ENCODE measurements at regions not wholly inside any gene's neighbourhood (a gene's known extent, or its start where the extent isn't known, plus 50 kb on each side); places are given as distances from the start of the nearest gene placed in this dataset.

- H3K4me1 Mint-ChIP-seq, result peaks cover 2% of the 10 kb centered on the region
- H3K9me3 Mint-ChIP-seq, result peaks cover 3% of the 10 kb centered on the region
- DNase-seq (ENCODE audit: low spot score in 2 of 2) (no peak), ATAC-seq (ENCODE audit: low read depth) (no peak)
- H3K27me3 Mint-ChIP-seq, result peaks cover 5% of the 10 kb centered on the region
- H3K36me3 Mint-ChIP-seq, result peaks cover 2% of the 10 kb centered on the region
- no peak overlapping the region for H3K27ac Mint-ChIP-seq
- no peak overlapping the region for H3K4me3 Mint-ChIP-seq
These were observed 255.2 kb upstream of the SPRED2 start for GRCh38 chr2:65687614-65688013.

- Mint-ChIP-seq H3K27ac (no peak overlapping the region), H3K4me1 (peaks cover 2% of the 10 kb centered on the region), H3K36me3 (peaks cover 2% of the 10 kb centered on the region), H3K27me3 (peaks cover 7% of the 10 kb centered on the region), H3K9me3 (peaks cover 4% of the 10 kb centered on the region), H3K4me3 (no peak overlapping the region)
- no peak for ATAC-seq (ENCODE audit: low read depth)
- DNase-seq (ENCODE audit: low spot score in 2 of 2), result no peak
These were observed 254.6 kb upstream of the SPRED2 start for GRCh38 chr2:65686928-65687521.

DNA sequence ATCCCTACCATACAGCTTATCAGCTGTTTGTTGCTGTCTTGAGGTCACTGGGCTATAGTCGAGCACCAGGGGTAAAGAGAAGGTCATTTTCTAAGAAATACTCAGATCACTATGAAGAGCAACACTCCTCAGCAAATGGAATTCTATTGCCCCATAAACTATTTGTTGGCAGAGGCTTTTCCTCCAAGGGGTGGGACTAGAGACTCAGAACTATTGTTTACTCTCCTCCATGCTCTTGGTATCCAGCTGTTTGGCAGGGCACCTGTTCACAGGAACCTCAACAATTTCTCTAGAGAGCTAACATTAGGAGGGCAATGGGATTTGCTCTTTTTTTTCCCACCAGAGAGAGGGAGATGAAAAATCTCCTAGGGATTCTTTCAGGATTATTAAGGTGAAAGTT is 249.1 kb upstream of the SPRED2 start:
- no peak for ATAC-seq (ENCODE audit: low read depth)
- H3K27ac Mint-ChIP-seq, result no peak overlapping the region
- H3K4me1 Mint-ChIP-seq, result peaks cover 2% of the 10 kb centered on the region
- H3K9me3 Mint-ChIP-seq, result peaks cover 6% of the 10 kb centered on the region
- H3K27me3 Mint-ChIP-seq, result peaks cover 8% of the 10 kb centered on the region
- no peak for DNase-seq (ENCODE audit: low spot score in 2 of 2)
- H3K36me3 Mint-ChIP-seq, result peaks cover 2% of the 10 kb centered on the region
- H3K4me3 Mint-ChIP-seq, result no peak overlapping the region

- Mint-ChIP-seq H3K36me3 (peaks cover 8% of the 10 kb centered on the region), H3K4me1 (no peaks in the 10 kb centered on the region), H3K9me3 (peaks cover 13% of the 10 kb centered on the region), H3K27me3 (peaks cover 10% of the 10 kb centered on the region), H3K4me3 (no peak overlapping the region), H3K27ac (no peak overlapping the region)
- DNase-seq (ENCODE audit: low spot score in 2 of 2) (no peak), ATAC-seq (ENCODE audit: low read depth) (no peak)
These were observed 246.5 kb upstream of the SPRED2 start for GRCh38 chr2:65678779-65679391.

- H3K27me3 Mint-ChIP-seq, result peaks cover 7% of the 10 kb centered on the region
- no peak overlapping the region for H3K4me3 Mint-ChIP-seq
- no peak for DNase-seq (ENCODE audit: low spot score in 2 of 2)
- H3K4me1 Mint-ChIP-seq, result no peaks in the 10 kb centered on the region
- H3K36me3 Mint-ChIP-seq, result peaks cover 7% of the 10 kb centered on the region
- H3K27ac Mint-ChIP-seq, result no peak overlapping the region
- no peak for ATAC-seq (ENCODE audit: low read depth)
- H3K9me3 Mint-ChIP-seq, result peaks cover 9% of the 10 kb centered on the region
These were observed 243.0 kb upstream of the SPRED2 start for GRCh38 chr2:65675350-65675749.

GRCh38 chr2:65671670-65672242 is 239.4 kb upstream of the SPRED2 start:
- H3K27ac Mint-ChIP-seq, result no peak overlapping the region
- H3K36me3 Mint-ChIP-seq, result peaks cover 9% of the 10 kb centered on the region
- peaks cover 13% of the 10 kb centered on the region for H3K9me3 Mint-ChIP-seq
- ATAC-seq (ENCODE audit: low read depth) (no peak), DNase-seq (ENCODE audit: low spot score in 2 of 2) (no peak)
- H3K4me1 Mint-ChIP-seq, result no peaks in the 10 kb centered on the region
- no peak overlapping the region for H3K4me3 Mint-ChIP-seq
- H3K27me3 Mint-ChIP-seq, result peaks cover 4% of the 10 kb centered on the region

GRCh38 chr2:65669574-65669973 is 237.2 kb upstream of the SPRED2 start:
- no peak for ATAC-seq (ENCODE audit: low read depth)

DNA sequence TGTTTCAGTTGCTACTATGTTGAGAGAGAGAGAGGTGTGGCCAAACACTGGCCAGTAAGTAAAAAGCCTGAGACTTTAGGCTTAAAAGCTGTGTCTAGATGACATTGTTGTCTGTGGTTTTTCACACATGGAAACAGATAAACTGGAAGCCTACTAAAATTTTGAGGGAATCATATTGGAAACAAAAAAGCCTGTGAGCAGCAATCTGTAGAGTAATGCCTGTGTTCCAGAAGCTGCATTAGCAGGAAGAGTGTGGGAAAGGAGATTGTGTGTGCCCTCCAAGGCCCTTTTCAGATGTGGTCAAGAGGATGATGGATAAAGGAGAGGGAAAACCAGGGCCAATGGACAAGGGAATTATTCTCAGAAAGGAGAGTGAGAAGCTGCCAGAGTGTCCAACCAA is 236.3 kb upstream of the SPRED2 start:
- ATAC-seq (ENCODE audit: low read depth) (no peak), DNase-seq (ENCODE audit: low spot score in 2 of 2) (no peak)
- Mint-ChIP-seq H3K4me3 (no peak overlapping the region), H3K4me1 (no peaks in the 10 kb centered on the region), H3K27me3 (peaks cover 5% of the 10 kb centered on the region), H3K27ac (no peak overlapping the region), H3K9me3 (peaks cover 6% of the 10 kb centered on the region), H3K36me3 (peaks cover 3% of the 10 kb centered on the region)

More at GRCh38 chr2:65669574-65669973, 237.2 kb upstream of the SPRED2 start:
- Mint-ChIP-seq H3K4me3 (no peak overlapping the region), H3K36me3 (peaks cover 3% of the 10 kb centered on the region), H3K9me3 (peaks cover 6% of the 10 kb centered on the region), H3K27ac (no peak overlapping the region), H3K4me1 (no peaks in the 10 kb centered on the region), H3K27me3 (peaks cover 3% of the 10 kb centered on the region)
- DNase-seq (ENCODE audit: low spot score in 2 of 2), result no peak

- no peak for DNase-seq (ENCODE audit: low spot score in 2 of 2)
- H3K4me3 Mint-ChIP-seq, result no peak overlapping the region
- H3K27ac Mint-ChIP-seq, result no peak overlapping the region
- no peaks in the 10 kb centered on the region for H3K4me1 Mint-ChIP-seq
- ATAC-seq (ENCODE audit: low read depth), result no peak
- H3K9me3 Mint-ChIP-seq, result peaks cover 6% of the 10 kb centered on the region
- H3K27me3 Mint-ChIP-seq, result peaks cover 5% of the 10 kb centered on the region
- peaks cover 3% of the 10 kb centered on the region for H3K36me3 Mint-ChIP-seq
These were observed 233.8 kb upstream of the SPRED2 start for GRCh38 chr2:65666156-65666725.

GRCh38 chr2:65664931-65665330 is 232.5 kb upstream of the SPRED2 start:
- ATAC-seq (ENCODE audit: low read depth), result no peak
- no peaks in the 10 kb centered on the region for H3K4me1 Mint-ChIP-seq
- H3K27ac Mint-ChIP-seq, result no peak overlapping the region

DNA sequence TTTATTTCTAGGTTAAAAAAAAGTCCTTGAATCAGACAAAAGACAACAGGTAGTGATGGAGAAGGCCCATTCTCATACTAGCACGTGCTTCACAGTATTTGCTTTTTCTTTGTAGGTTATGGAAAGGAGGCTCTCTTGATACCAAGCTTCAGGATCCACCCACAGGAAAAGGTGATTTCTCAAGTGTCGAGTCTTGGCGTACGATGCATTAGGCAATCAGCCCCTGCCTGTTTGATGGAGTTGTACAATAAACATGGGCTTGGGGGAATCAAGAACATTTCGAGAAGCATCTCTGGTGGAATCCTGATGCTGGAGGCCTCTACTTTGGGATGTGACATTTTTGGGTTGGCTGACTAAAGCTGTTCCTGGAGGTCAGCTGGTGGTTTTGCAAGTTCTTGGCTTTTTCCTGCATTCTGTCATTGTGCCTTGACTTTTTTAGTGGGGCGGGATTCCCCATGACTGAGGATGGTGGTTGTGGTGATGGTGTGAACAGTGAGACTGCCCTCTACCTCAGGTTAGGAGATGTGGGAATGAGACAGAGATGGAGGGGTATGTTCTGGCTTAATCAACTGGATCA is 231.5 kb upstream of the SPRED2 start:
- peaks cover 6% of the 10 kb centered on the region for H3K9me3 Mint-ChIP-seq
- no peak for DNase-seq (ENCODE audit: low spot score in 2 of 2)
- no peak overlapping the region for H3K27ac Mint-ChIP-seq
- no peaks in the 10 kb centered on the region for H3K4me1 Mint-ChIP-seq
- H3K27me3 Mint-ChIP-seq, result peaks cover 4% of the 10 kb centered on the region
- H3K36me3 Mint-ChIP-seq, result peaks cover 3% of the 10 kb centered on the region
- no peak for ATAC-seq (ENCODE audit: low read depth)
- no peak overlapping the region for H3K4me3 Mint-ChIP-seq

More at GRCh38 chr2:65664931-65665330, 232.5 kb upstream of the SPRED2 start:
- no peak for DNase-seq (ENCODE audit: low spot score in 2 of 2)
- peaks cover 3% of the 10 kb centered on the region for H3K36me3 Mint-ChIP-seq
- no peak overlapping the region for H3K4me3 Mint-ChIP-seq
- peaks cover 6% of the 10 kb centered on the region for H3K9me3 Mint-ChIP-seq
- peaks cover 4% of the 10 kb centered on the region for H3K27me3 Mint-ChIP-seq

- no peak for DNase-seq (ENCODE audit: low spot score in 2 of 2)
- Mint-ChIP-seq H3K9me3 (no peaks in the 10 kb centered on the region), H3K27ac (no peak overlapping the region)
These were observed 230.4 kb upstream of the SPRED2 start for GRCh38 chr2:65662654-65663432.

GRCh38 chr2:65661980-65662653 is 229.7 kb upstream of the SPRED2 start:
- Mint-ChIP-seq H3K9me3 (no peaks in the 10 kb centered on the region), H3K36me3 (no peaks in the 10 kb centered on the region), H3K4me1 (no peaks in the 10 kb centered on the region), H3K27ac (no peak overlapping the region), H3K27me3 (peaks cover 6% of the 10 kb centered on the region), H3K4me3 (no peak overlapping the region)
- DNase-seq (ENCODE audit: low spot score in 2 of 2), result no peak
- ATAC-seq (ENCODE audit: low read depth), result no peak

More at GRCh38 chr2:65662654-65663432, 230.4 kb upstream of the SPRED2 start:
- Mint-ChIP-seq H3K4me1 (no peaks in the 10 kb centered on the region), H3K36me3 (no peaks in the 10 kb centered on the region), H3K4me3 (no peak overlapping the region), H3K27me3 (peaks cover 4% of the 10 kb centered on the region)
- no peak for ATAC-seq (ENCODE audit: low read depth)
